GM12892 (cell line): ENCODE measurements at regions not wholly inside any gene's neighbourhood (a gene's known extent, or its start where the extent isn't known, plus 50 kb on each side); places are given as distances from the start of the nearest gene placed in this dataset.

Source experiments
- POLR2A ChIP-seq: IDR thresholded peaks from 2 replicates; pipeline ENCODE4 v1.6.1; 2011; ENCODE audit warnings: low read depth, low read length, control low read depth
- POLR2AphosphoS5 ChIP-seq: IDR thresholded peaks from 2 replicates; pipeline ENCODE4 v1.6.1; 2011; ENCODE audit warnings: low read depth, low read length, control low read depth

DNA sequence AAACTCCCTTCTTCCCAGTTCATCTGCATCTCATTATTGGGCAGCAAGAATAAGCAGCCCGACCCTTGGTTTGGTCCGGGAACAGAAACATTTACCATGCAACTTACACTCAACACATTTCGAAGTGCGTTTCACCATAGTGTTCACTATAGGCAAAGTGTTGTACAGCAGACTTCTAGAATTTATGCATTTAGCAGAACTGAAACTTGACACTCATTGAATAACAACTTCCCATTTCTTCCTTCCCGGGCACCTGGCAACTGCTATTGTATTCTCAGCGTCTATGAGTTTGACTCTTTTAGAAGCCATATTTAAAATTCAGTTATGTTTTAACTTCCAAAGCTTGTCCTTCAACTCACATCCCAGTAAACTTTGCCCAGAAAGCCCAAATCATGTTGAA is 840.6 kb downstream of the NLGN4X start:
- TF ChIP-seq POLR2AphosphoS5: no peak
- TF ChIP-seq POLR2A: no peak
